ENCODE measurements at regions not wholly inside any gene's neighbourhood (a gene's known extent, or its start where the extent isn't known, plus 50 kb on each side); places are given as distances from the start of the nearest gene placed in this dataset.

GRCh38 chr11:119831011-119831410 is 102.0 kb upstream of the NECTIN1 start:
- no peaks in the 10 kb centered on the region for H3K9me2 ChIP-seq (ENCODE audit: insufficient read depth, low read length)
- no peak overlapping the region for H3K4me2 ChIP-seq (ENCODE audit: low read length)
- peak overlapping the region; percentile 52 for H3K27ac ChIP-seq (ENCODE audit: low read length)
- no peaks in the 10 kb centered on the region for H4K20me1 ChIP-seq (ENCODE audit: insufficient read depth)
- H3K9ac ChIP-seq (ENCODE audit: low read length): no peak overlapping the region
- H3K4me3 ChIP-seq (ENCODE audit: low read length): no peak overlapping the region
- H3K79me2 ChIP-seq (replicated peaks; ENCODE audit: insufficient read depth, low read length): no peaks in the 10 kb centered on the region
- TF ChIP-seq EZH2 (IDR thresholded peaks at IDR 0.05; ENCODE audit: borderline replicate concordance, insufficient read depth, low read length, poor library complexity, severe bottlenecking): no peak
- TF ChIP-seq MXI1 (conservative IDR thresholded peaks at IDR 0.05; ENCODE audit: poor library complexity, severe bottlenecking): no peak
- no peak for TF ChIP-seq POLR2AphosphoS5 (IDR thresholded peaks at IDR 0.05)
- no peak for TF ChIP-seq EP300 (conservative IDR thresholded peaks at IDR 0.05; ENCODE audit: poor library complexity, severe bottlenecking)
- no peaks in the 10 kb centered on the region for H3K27me3 ChIP-seq (ENCODE audit: insufficient read depth, low read depth, low read length)
- no peak overlapping the region for H2AFZ ChIP-seq (ENCODE audit: low read depth, low read length)
- H3F3A ChIP-seq (ENCODE audit: insufficient read depth, low read length, poor library complexity, severe bottlenecking): no peaks in the 10 kb centered on the region
- no peaks in the 10 kb centered on the region for H3K36me3 ChIP-seq (ENCODE audit: insufficient read depth, low read length)
- H3K9me3 ChIP-seq (ENCODE audit: low read length): no peaks in the 10 kb centered on the region

GRCh38 chr11:119830400-119830799 is 101.4 kb upstream of the NECTIN1 start:
- no peaks in the 10 kb centered on the region for H3F3A ChIP-seq (ENCODE audit: insufficient read depth, low read length, poor library complexity, severe bottlenecking)
- H3K27me3 ChIP-seq (ENCODE audit: insufficient read depth, low read depth, low read length): no peaks in the 10 kb centered on the region
- no peaks in the 10 kb centered on the region for H4K20me1 ChIP-seq (ENCODE audit: insufficient read depth)
- H3K9me3 ChIP-seq (ENCODE audit: low read length): no peaks in the 10 kb centered on the region
- no peaks in the 10 kb centered on the region for H3K36me3 ChIP-seq (ENCODE audit: insufficient read depth, low read length)
- no peak overlapping the region for H3K4me3 ChIP-seq (ENCODE audit: low read length)
- H3K9ac ChIP-seq (ENCODE audit: low read length): no peak overlapping the region
- H3K4me2 ChIP-seq (ENCODE audit: low read length): no peak overlapping the region
- no peaks in the 10 kb centered on the region for H3K79me2 ChIP-seq (replicated peaks; ENCODE audit: insufficient read depth, low read length)
- peak; percentile 49 for TF ChIP-seq EP300 (conservative IDR thresholded peaks at IDR 0.05; ENCODE audit: poor library complexity, severe bottlenecking)
- no peak for TF ChIP-seq POLR2AphosphoS5 (IDR thresholded peaks at IDR 0.05)
- H3K9me2 ChIP-seq (ENCODE audit: insufficient read depth, low read length): no peaks in the 10 kb centered on the region
- H3K27ac ChIP-seq (ENCODE audit: low read length): peak overlapping the region; percentile 52
- H2AFZ ChIP-seq (ENCODE audit: low read depth, low read length): no peak overlapping the region

GRCh38 chr11:119829402-119829801 is 100.4 kb upstream of the NECTIN1 start:
- Histone ChIP-seq H3F3A (ENCODE audit: insufficient read depth, low read length, poor library complexity, severe bottlenecking) (no peaks in the 10 kb centered on the region), H3K4me3 (ENCODE audit: low read length) (no peak overlapping the region), H3K27me3 (ENCODE audit: insufficient read depth, low read depth, low read length) (no peaks in the 10 kb centered on the region), H3K36me3 (ENCODE audit: insufficient read depth, low read length) (no peaks in the 10 kb centered on the region), H2AFZ (ENCODE audit: low read depth, low read length) (no peak overlapping the region), H3K79me2 (replicated peaks; ENCODE audit: insufficient read depth, low read length) (no peaks in the 10 kb centered on the region), H3K9me2 (ENCODE audit: insufficient read depth, low read length) (no peaks in the 10 kb centered on the region), H3K27ac (ENCODE audit: low read length) (peak overlapping the region; percentile 37), H3K9me3 (ENCODE audit: low read length) (no peaks in the 10 kb centered on the region), H3K9ac (ENCODE audit: low read length) (no peak overlapping the region), H3K4me2 (ENCODE audit: low read length) (no peak overlapping the region), H4K20me1 (ENCODE audit: insufficient read depth) (no peaks in the 10 kb centered on the region)
- TF ChIP-seq POLR2AphosphoS5 (IDR thresholded peaks at IDR 0.05): no peak
- TF ChIP-seq TAF1 (IDR thresholded peaks at IDR 0.05; ENCODE audit: low read depth): no peak
- TF ChIP-seq SMC3 (conservative IDR thresholded peaks at IDR 0.05; ENCODE audit: poor library complexity): no peak
- no peak for TF ChIP-seq REST (IDR thresholded peaks at IDR 0.05; ENCODE audit: borderline replicate concordance)
- TF ChIP-seq EP300 (conservative IDR thresholded peaks at IDR 0.05; ENCODE audit: poor library complexity, severe bottlenecking): no peak
- TF ChIP-seq EZH2 (IDR thresholded peaks at IDR 0.05; ENCODE audit: borderline replicate concordance, insufficient read depth, low read length, poor library complexity, severe bottlenecking): no peak
- TF ChIP-seq MXI1 (conservative IDR thresholded peaks at IDR 0.05; ENCODE audit: poor library complexity, severe bottlenecking): no peak
- TF ChIP-seq RAD21 (conservative IDR thresholded peaks at IDR 0.05): no peak
- no peak for TF ChIP-seq CTCF (IDR thresholded peaks at IDR 0.05; ENCODE audit: poor library complexity, severe bottlenecking)
